Stomach (tissue), 8 donors: ENCODE measurements at regions not wholly inside any gene's neighbourhood (a gene's known extent, or its start where the extent isn't known, plus 50 kb on each side); places are given as distances from the start of the nearest gene placed in this dataset.

Experiments
- DNase-seq, 2 donors: peaks; one replicate each; pipeline versions ENCODE4 v3.0.0 to v3.0.0-alpha.2; 2013 to 2019
- H3K27ac ChIP-seq, 5 donors: fragments of 200-600 bp in 4 of 5; sonication (generic) in 4 of 5; one replicate each; pipeline ENCODE4 v1.5.1; 2013 to 2019; ENCODE audit warnings: mild to moderate bottlenecking in 1 of 5, moderate library complexity in 1 of 5
- H3K27me3 ChIP-seq, 3 donors: fragments of 200-600 bp; sonication (generic); one replicate each; pipeline ENCODE4 v1.5.1; 2017 to 2019; ENCODE audit warnings: mixed run types in 1 of 3
- H3K36me3 ChIP-seq, 4 donors: fragments of 200-600 bp; sonication (generic); 1 replicate in 3 of 4; 2 replicates in 1 of 4; pipeline ENCODE4 v1.5.1; 2016 to 2019
- H3K4me1 ChIP-seq, 4 donors: fragments of 200-600 bp; sonication (generic); one replicate each; pipeline ENCODE4 v1.5.1; 2016 to 2019
- H3K4me3 ChIP-seq, 4 donors: fragments of 200-600 bp; sonication (generic) in 3 of 4; one replicate each; pipeline ENCODE4 v1.5.1; 2016 to 2019; ENCODE audit warnings: mild to moderate bottlenecking in 1 of 4
- H3K9me3 ChIP-seq, 4 donors: fragments of 200-600 bp; sonication (generic); one replicate each; pipeline ENCODE4 v1.5.1; 2016 to 2019
- EP300 ChIP-seq: sonication (generic); formaldehyde crosslinking; IDR thresholded peaks from one replicate; pipeline ENCODE4 v1.6.1; 2017; ENCODE audit warnings: antibody characterized with exemption
- POLR2A ChIP-seq, 4 donors: fragments of 450-650 bp; IDR thresholded peaks; one replicate each; pipeline ENCODE4 v1.6.1; 2016; ENCODE audit warnings: antibody characterized with exemption in 4 of 4, control low read depth in 2 of 4, mild to moderate bottlenecking in 1 of 4, moderate library complexity in 1 of 4
- POLR2AphosphoS5 ChIP-seq, 3 donors: sonication (generic); formaldehyde crosslinking; IDR thresholded peaks; one replicate each; pipeline ENCODE4 v1.6.1; 2016; ENCODE audit warnings: antibody characterized with exemption in 3 of 3
- WGBS, 5 donors: extraction: QIAGEN DNeasy Blood & Tissue Kit in 3 of 5; methylation state at CpG; one replicate each; pipeline versions ENCODE4 v1.1.5 to v1.1.7; 2013 to 2018; 5-methylcytosine and 5-hydroxymethylcytosine counted together
- intact Hi-C: fragments of 100-400 bp; cut with DNase I; formaldehyde crosslinking; loops from one replicate; pipeline ENCODE4 v1.15.1; 2023; ENCODE audit warnings: low total_unique reads
- TF ChIP-seq, protein P1 (sequence below), 7 experiments: fragments of 450-650 bp in 4 of 7; fragments of 200-600 bp in 3 of 7; sonication (generic) in 3 of 7; IDR thresholded peaks; one replicate each; pipeline ENCODE4 v1.5.1; 2016 to 2019; ENCODE audit warnings: antibody characterized with exemption in 7 of 7, control low read depth in 2 of 7, mild to moderate bottlenecking in 1 of 7
- donor health status: healthy with polysubstance abuse.
- donor health status: Bipolar disorder and iron deficiency.
- donor health status: healthy.

DNA sequence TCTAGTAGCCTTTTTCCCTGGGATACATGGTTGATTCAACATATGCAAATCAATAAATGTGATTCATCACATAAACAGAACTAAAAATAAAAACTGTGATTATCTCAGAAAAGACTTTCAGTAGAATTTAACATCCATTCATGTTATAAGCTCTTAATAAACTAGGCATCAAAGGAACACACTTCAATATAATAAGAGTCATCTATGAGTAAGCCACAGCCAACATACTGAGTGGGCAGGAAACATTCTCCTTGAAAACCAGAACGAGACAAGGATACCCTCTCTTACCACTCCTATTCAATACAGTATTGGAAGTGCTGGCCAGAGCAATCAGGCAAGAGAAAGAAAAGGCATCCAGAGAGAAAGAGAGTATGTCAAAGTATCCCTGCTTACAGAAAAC, 239.9 kb downstream of the ATPSCKMT start:
- Histone ChIP-seq H3K27ac (no peak overlapping the region), H3K4me3 (no peak overlapping the region), H3K9me3 (peaks cover 0 to 4% (median 0%) of the 10 kb centered on the region in 4 donors), H3K36me3 (no peaks in the 10 kb centered on the region), H3K27me3 (no peaks in the 10 kb centered on the region), H3K4me1 (no peaks in the 10 kb centered on the region)
- no peak for DNase-seq
- 32 to 71% (median 48%) methylated on average over 1 of the region's 1 CpG for WGBS, 5 donors
- intact Hi-C loops: no loop called here
- no peak for TF ChIP-seq EP300
- TF ChIP-seq POLR2A (IDR thresholded peaks at IDR 0.05): no peak
- TF ChIP-seq POLR2AphosphoS5 (IDR thresholded peaks at IDR 0.05): no peak

DNA sequence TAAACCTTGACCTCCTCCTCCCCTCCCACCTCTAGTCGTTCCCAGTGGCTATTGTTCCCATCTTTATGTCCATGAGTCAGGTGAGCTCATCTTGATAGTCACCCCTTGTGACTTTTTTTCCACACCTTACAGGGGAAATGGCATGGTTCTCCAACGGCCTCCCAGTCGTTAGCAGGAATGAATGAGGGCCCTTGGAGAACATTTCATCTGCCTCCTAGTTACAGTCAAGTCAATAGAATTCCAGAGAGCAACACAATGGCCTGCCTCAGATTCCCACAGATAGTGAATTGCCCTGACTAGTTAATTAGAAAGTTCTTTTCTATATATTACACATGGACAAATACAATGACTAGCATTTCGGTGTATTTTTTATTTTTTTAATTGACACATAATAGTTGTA, 262.6 kb downstream of the ATPSCKMT start:
- H3K27ac ChIP-seq: no peak overlapping the region
- no peak for DNase-seq
- H3K4me1 ChIP-seq: no peaks in the 10 kb centered on the region
- H3K27me3 ChIP-seq: no peaks in the 10 kb centered on the region
- H3K9me3 ChIP-seq: peaks cover 0 to 14% (median 6%) of the 10 kb centered on the region in 4 donors
- H3K36me3 ChIP-seq: no peaks in the 10 kb centered on the region
- WGBS, 5 donors: 36 to 80% (median 75%) methylated on average over 4 of the region's 4 CpGs
- intact Hi-C loops: no loop called here
- H3K4me3 ChIP-seq: no peak overlapping the region
- TF ChIP-seq, protein P1, sequence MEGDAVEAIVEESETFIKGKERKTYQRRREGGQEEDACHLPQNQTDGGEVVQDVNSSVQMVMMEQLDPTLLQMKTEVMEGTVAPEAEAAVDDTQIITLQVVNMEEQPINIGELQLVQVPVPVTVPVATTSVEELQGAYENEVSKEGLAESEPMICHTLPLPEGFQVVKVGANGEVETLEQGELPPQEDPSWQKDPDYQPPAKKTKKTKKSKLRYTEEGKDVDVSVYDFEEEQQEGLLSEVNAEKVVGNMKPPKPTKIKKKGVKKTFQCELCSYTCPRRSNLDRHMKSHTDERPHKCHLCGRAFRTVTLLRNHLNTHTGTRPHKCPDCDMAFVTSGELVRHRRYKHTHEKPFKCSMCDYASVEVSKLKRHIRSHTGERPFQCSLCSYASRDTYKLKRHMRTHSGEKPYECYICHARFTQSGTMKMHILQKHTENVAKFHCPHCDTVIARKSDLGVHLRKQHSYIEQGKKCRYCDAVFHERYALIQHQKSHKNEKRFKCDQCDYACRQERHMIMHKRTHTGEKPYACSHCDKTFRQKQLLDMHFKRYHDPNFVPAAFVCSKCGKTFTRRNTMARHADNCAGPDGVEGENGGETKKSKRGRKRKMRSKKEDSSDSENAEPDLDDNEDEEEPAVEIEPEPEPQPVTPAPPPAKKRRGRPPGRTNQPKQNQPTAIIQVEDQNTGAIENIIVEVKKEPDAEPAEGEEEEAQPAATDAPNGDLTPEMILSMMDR (IDR thresholded peaks at IDR 0.05): no peak
- TF ChIP-seq POLR2A (IDR thresholded peaks at IDR 0.05): no peak
- TF ChIP-seq POLR2AphosphoS5 (IDR thresholded peaks at IDR 0.05): no peak
- TF ChIP-seq EP300: no peak

GRCh38 chr5:9977070-9977469, 272.6 kb downstream of the ATPSCKMT start:
- no peaks in the 10 kb centered on the region for H3K4me1 ChIP-seq
- TF ChIP-seq POLR2A (IDR thresholded peaks at IDR 0.05) (no peak), POLR2AphosphoS5 (IDR thresholded peaks at IDR 0.05) (no peak), EP300 (no peak)
- TF ChIP-seq, protein P1 (IDR thresholded peaks at IDR 0.05): no peak
- no peaks in the 10 kb centered on the region for H3K36me3 ChIP-seq
- no peak for DNase-seq
- H3K27ac ChIP-seq: no peak overlapping the region
- H3K27me3 ChIP-seq: no peaks in the 10 kb centered on the region
- 17 to 30% (median 23%) methylated on average over 2 of the region's 2 CpGs for WGBS, 5 donors
- no peaks in the 10 kb centered on the region for H3K9me3 ChIP-seq
- intact Hi-C loops: no loop called here
- H3K4me3 ChIP-seq: no peak overlapping the region

GRCh38 chr5:9976621-9977020, 273.1 kb downstream of the ATPSCKMT start:
- no peaks in the 10 kb centered on the region for H3K9me3 ChIP-seq
- no peak for DNase-seq
- H3K4me1 ChIP-seq: no peaks in the 10 kb centered on the region
- no peak overlapping the region for H3K27ac ChIP-seq
- no peaks in the 10 kb centered on the region for H3K36me3 ChIP-seq
- no peak for TF ChIP-seq POLR2A (IDR thresholded peaks at IDR 0.05)
- TF ChIP-seq POLR2AphosphoS5 (IDR thresholded peaks at IDR 0.05): no peak
- TF ChIP-seq EP300: no peak
- TF ChIP-seq, protein P1 (IDR thresholded peaks at IDR 0.05): no peak
- no peaks in the 10 kb centered on the region for H3K27me3 ChIP-seq
- no peak overlapping the region for H3K4me3 ChIP-seq
- intact Hi-C loops: no loop called here
- WGBS, 5 donors: 71 to 79% (median 76%) methylated on average over 3 of the region's 3 CpGs

DNA sequence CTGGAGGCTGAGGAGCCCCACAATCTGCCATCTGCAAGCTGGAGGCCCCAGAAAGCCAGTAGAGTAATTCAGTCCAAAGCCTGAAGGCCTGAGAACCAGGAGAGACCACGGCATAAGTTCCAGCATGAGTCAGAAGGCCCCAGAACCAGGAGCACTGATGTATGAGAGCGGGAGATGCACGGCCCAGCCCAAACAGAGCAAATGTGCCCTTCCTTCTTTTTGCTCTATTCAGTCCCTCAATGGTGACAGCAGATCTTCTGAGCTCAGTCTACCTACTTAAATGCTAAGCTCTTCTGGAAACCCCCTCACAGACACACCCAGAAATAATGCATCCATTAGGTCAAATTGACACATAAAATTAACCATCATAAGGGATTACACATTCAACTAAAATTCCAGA, 277.6 kb downstream of the ATPSCKMT start:
- intact Hi-C loops: no loop called here
- WGBS, 5 donors: 74 to 87% (median 78%) methylated on average over 3 of the region's 3 CpGs
- Histone ChIP-seq H3K9me3 (peaks cover 0 to 9% (median 6%) of the 10 kb centered on the region in 4 donors), H3K27ac (no peak overlapping the region), H3K4me3 (no peak overlapping the region), H3K4me1 (no peaks in the 10 kb centered on the region), H3K36me3 (no peaks in the 10 kb centered on the region), H3K27me3 (no peaks in the 10 kb centered on the region)
- no peak for DNase-seq
- TF ChIP-seq, protein P1 (IDR thresholded peaks at IDR 0.05): no peak
- TF ChIP-seq EP300: no peak
